GM18505 (cell line): ENCODE measurements at regions not wholly inside any gene's neighbourhood (a gene's known extent, or its start where the extent isn't known, plus 50 kb on each side); places are given as distances from the start of the nearest gene placed in this dataset.
"Not testable (repeated sequence)": the region's sequence is repeated elsewhere in the genome, so short reads cannot be mapped to it uniquely, and the experiment has no call there.

ENCODE experiments used
- ATAC-seq: cut with Tn5 transposase; IDR thresholded peaks from one replicate; pipeline ENCODE4 v1.9.1; 2021; ENCODE audit not compliant: unreplicated experiment
- POLR2A ChIP-seq: IDR thresholded peaks from 4 replicates; pipeline ENCODE4 v1.6.1; 2011; ENCODE audit warnings: borderline replicate concordance; ENCODE audit not compliant: insufficient read depth, insufficient read length; ENCODE audit errors: extremely low read depth

DNA sequence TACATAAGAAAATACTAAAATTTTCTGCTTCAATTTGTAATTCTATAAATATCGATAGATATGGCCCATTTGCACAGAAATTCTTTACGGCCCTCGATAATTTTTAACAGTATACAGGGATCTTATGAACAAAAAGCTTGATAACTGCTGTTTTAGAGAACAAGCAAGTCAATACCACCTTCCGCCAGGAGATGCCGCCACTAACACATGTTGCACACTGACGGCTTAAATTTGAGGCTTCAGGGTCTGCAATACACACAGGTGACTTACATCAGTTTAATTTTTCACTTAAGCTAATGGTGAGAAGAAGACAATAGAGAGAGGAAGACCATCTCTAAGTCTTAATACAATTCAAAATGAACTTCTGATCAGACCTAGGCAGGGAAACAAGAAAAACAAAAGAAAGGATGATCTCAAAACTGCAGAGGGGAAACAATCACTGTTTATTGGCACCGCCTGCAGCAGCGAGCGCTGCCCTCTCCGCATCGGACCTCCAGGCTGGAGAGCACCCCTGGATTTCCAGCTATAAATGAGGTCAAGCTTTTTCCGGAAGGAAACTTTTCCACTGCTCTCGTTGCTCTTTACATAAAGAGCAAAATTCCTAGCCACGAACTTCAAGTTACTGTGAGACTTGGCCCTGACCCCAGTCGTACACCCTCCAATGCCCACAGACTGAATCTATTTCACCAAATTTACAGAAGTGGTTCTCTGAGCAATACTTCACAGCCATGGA is 53.9 kb downstream of the OTOR start:
- ATAC-seq, result peak; percentile 85

DNA sequence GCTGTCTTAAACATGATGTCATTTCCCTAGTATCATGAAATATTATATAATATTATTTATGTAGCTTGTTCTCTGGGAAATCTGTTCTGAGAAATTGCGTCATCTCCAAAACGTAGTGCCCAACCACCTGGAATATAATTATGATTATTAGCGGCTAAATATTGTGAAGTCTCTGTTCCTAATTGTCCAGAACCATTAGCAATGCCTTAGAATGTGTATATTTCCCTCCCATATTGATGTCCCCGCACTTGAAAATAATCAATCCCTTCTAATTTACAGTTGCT is 54.4 kb downstream of the OTOR start:
- TF ChIP-seq POLR2A, result no peak

More for the DNA sequence above, 53.9 kb downstream of the OTOR start:
- no peak for TF ChIP-seq POLR2A

DNA sequence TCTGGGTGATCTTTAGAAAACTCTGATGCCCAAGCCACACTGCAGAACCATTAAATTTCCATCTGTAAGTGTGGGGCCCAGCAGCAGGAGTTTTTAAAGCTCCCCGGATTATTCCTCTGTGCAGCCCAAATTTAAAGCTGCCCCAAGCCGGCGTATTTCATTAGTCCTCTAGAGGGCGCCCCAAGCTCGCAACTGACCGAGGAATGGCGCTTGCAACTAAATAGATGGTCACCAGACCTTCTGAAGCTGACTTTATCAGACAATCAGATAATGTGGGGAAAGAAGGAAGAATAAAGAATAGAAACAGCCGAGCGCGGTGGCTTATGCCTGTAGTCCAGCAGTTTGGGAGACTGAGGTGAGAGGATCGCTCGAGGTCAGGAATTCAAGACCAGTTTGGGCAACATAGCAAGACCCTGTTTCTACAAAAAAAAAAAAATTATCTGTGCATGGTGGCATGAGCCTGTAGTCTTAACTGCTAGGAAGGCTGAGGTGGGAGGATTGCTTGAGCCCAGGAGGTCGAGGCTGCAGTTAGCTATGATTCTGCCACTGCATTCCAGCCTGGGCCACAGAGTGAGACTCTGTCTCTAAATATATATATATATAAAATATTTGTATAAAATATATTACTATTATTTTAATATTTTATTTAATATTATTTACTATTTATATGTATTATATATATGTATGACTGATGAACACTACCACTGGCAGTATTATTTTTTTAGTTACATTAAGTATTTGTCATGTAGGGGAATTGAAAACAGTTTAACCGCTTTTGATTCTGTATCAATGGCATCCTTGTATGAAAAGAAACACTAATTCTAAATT is 56.0 kb downstream of the OTOR start:
- no peak for ATAC-seq

More for the DNA sequence above, 54.4 kb downstream of the OTOR start:
- no peak for ATAC-seq

DNA sequence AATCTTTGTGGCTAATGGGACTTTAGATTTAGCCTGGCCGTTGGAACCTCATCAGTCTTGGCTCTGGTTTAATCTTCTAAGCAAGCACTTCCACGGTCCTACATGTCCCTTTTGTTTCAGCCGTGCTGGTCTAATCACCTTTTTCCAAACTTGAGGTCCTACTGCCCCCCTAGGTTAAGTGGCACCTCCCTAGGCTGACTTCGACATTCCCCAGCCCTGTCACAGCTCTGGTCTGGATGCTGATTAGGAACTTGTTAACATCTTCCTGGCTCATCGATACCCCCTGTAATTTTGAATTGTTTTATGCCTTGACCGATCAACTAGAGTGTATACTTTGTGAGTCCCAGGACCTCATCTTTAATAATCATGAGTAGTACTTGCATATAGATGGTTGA is 56.6 kb downstream of the OTOR start:
- no peak for ATAC-seq
- no peak for TF ChIP-seq POLR2A

More for the DNA sequence above, 56.0 kb downstream of the OTOR start:
- TF ChIP-seq POLR2A, result no peak

DNA sequence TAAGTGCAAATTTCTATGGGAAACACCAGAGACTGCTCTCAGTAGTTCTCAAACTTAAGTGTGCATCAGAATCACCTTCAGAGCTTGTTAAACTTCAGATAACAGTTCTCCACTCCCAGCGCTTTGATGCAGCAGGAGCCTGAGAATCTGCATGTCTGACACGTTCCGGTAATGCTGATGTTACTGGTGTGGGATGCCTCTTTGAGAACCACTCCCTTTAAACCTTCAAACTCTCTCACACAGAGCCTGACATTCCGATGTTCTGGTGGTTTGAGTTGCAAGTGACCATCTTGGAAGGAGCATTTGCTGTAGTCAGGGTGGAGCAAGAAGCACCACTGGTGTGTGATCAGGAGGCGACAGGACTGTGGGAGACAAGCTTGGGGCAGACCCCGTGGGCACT is 57.9 kb downstream of the OTOR start:
- no peak for TF ChIP-seq POLR2A
- ATAC-seq, result no peak

DNA sequence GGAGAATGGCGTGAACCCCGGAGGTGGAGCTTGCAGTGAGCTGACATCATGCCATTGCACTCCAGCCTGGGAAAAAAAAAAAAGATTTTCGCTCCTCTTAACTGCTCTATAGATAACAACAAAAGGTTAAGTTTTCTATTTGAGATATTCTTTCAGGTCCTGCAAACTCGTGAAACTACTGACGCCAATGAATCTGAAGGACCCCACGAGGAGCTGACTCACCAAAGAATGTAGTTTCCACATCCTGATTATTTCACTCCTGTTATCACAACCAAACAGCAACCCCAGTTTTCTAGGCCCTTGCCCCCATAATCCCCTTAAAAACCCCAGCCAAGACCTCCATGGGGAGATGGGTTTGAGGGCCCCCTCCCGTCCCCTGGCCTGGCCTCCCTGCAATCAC is 58.7 kb downstream of the OTOR start:
- no peak for ATAC-seq
- TF ChIP-seq POLR2A, result no peak

DNA sequence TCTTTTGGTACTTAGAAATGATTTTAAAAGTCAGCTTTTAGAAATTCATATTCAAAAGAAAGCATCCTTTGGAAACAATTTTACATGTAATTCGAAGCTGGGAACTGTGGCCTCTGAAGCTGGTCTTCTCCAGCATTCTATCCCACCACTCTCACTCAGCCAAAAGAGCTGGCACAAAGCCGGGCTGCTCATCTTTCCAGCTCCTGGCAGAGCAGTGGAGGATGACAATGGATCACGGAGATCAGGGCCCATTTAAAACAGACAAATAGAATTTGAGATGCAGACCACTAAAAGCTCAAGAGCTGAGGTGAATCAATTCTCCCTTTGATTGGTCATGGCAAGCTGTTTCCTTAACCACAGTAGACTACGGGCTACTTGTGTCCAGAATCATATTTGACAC is 60.6 kb downstream of the OTOR start:
- TF ChIP-seq POLR2A, result no peak
- ATAC-seq, result no peak

DNA sequence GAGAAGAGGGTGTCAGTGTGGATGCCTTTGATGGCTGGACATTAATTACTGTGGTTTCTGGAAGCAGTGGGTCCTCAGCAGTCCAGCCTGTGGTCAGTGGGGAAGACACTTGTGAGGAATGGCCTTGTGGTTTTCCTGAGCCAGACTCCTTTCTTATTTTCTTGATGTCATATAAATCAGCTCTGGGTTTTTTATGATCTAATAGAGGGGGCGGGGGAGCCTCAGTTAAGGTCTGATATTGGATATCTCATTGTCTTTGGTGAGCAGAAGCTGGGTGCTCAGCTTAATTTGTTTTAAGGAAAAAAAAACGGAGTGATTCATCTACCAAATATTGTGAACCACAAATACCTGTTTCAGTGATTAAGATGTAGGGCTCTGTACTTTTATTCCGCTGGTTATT is 62.1 kb downstream of the OTOR start:
- no peak for TF ChIP-seq POLR2A
- no peak for ATAC-seq

DNA sequence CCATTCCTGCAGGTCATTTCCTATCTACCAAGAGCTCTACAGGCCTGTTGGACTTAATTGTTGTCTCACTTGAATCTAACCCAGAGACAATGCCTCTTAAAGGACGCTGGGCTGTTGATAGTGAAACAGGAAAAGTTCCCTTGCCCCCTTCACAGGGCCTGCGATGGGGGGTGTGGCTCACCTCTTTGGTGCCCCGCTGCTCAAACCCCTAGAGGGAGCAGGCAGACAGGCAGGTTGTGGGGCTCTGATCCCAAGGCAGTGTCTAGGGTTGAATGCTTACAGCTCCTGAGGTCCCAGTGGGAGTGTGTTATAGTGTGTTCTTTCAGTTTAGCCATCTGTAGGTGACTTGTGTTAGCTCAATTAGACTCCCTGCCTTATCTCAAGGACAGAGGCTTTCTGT is 68.0 kb downstream of the OTOR start:
- ATAC-seq, result no peak
- TF ChIP-seq POLR2A, result no peak

DNA sequence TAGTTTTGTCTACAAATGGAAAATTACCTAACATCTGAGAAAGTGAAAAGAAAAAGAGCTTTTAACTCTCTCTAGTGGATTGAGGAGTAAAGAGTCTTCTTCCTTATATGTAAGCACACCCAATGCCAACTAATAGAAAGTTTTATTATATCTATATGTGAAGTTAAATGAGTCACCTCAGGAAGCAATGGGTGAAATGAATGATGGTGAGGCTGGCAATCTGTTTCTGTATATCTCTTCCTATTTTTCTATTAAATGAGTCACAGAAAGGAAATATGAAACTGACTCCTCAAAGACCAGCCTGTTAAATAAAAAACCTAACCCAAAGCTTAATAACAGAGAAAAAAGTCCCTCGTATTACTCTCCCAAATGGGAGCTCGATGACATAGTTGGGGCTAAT is 71.3 kb downstream of the OTOR start:
- ATAC-seq, result no peak
- TF ChIP-seq POLR2A, result no peak

DNA sequence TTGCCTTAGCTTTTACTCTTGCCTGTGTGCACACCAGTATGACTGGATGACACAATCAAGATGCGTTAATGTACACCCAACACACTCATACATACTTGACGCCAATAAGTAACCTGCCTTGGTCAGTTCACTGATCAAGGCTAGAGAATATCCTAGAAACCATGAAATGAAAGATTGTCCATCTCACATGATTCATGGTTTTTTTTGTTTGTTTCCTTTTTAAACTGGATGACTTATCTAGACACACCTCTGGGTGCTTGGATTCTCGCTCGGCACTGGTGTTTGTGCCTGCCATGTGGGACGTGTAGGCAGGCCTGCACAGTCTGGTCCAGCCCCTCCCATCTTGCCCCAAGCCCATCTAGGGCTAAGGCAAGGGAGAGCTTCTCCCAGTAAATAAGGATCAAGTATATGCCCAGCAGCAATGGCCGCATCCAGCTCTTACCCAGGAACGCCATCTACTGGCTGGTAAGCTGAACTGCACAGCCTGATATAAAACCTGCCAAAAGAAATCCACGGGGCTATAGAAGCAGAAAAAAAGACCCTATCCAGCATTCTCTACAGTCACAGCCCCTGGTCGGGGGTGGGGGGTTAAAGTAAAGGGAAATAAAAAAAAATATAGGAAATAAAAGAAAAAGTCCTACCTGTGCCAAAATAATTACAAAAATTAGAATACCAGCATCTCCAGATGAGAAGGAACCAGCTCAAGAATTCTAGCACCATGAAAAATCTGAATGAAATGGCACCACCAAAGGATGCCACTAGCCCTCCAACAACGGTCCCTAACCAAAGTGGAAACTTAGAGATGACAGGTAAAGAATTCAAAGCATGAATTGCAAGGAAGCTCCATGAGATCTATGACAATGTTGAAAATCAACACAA is 73.3 kb downstream of the OTOR start:
- no peak for TF ChIP-seq POLR2A
- peak; percentile 90 for ATAC-seq

DNA sequence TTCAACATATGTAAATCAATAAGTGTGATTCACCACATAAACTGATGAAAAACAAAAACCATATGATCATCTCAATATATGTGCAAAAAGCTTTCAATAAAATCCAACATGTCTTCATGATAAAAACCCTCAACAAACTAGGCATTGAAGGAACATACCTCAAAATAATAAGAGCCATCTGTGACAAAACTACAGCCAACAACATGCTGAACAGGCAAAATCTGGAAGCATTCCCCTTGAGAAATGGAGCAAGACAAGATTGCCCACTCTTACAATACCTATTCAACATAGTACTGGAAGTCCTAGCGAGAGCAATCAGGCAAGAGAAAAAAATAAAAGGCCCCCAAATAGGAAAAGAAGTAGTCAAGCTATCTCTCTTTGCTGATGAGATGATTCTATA is 76.5 kb downstream of the OTOR start:
- no peak for TF ChIP-seq POLR2A
- no peak for ATAC-seq

DNA sequence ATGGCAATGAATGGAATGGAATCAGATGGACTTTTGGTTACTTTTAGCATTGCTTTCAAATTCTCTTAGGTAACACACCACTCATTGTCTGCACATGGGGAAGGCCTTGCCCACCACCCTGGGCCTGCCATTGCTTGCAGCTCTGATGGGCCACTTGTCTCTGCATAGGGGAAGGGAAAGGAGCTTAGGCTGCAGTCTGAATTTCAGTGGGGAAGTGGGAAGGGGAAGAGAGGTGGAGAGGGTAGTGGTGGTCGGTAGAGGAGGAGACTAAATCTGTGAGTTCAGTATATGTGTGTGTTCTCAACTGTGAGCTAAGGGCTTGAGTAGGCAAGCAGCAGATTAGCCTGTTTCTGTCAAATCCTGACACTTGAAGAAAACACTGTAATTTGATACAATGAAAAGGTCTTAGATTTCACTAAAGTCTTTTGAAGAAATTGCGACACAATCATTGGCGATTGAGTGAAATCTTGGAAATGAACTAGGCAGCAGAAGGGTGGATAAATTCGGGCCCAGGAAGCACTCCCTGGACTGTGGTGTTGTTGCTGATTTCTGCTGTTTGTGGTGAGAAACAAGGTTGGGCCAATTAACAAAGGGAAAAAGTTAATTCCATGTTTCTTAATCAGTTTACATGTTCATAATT is 80.6 kb downstream of the OTOR start:
- no peak for ATAC-seq
- no peak for TF ChIP-seq POLR2A

DNA sequence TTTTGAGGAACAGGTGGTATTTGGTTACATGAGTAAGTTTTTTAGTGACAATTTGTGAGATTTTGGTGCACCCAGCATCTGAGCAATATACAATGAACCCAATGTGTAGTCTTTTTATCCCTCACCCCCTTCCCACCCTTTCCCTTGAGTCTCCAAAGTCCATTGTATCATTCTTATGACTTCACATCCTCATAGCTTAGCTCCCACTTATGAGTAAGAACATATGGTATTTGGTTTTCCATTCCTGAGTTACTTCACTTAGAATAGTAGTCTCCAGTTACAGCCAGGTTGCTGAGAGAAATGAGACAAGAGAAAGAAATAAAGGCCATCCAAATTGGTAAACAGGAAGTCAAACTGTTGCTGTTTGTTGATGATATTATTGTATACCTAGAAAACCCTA is 87.5 kb downstream of the OTOR start:
- ATAC-seq, result not testable (repeated sequence)
